Ovary (tissue), 3 donors: ENCODE measurements at regions not wholly inside any gene's neighbourhood (a gene's known extent, or its start where the extent isn't known, plus 50 kb on each side); places are given as distances from the start of the nearest gene placed in this dataset.

Experiments used
- CTCF ChIP-seq, 3 donors: fragments of 450-650 bp in 2 of 3; fragments of 200-600 bp in 1 of 3; IDR thresholded peaks; one replicate each; pipeline versions ENCODE4 v1.5.1 to v1.8.0; 2016 to 2022; ENCODE audit warnings: antibody characterized with exemption in 3 of 3, mild to moderate bottlenecking in 1 of 3
- EP300 ChIP-seq: sonication (generic); formaldehyde crosslinking; IDR thresholded peaks from one replicate; pipeline ENCODE4 v1.6.1; 2017; ENCODE audit warnings: antibody characterized with exemption
- POLR2A ChIP-seq: fragments of 450-650 bp; IDR thresholded peaks from one replicate; pipeline ENCODE4 v1.6.1; 2017; ENCODE audit warnings: antibody characterized with exemption, mild to moderate bottlenecking, moderate library complexity
- donor health status: DM: no; HTN: no; CAD: no.

GRCh38 chr5:167577616-167578015 is 713.8 kb upstream of the WWC1 start:
- TF ChIP-seq POLR2A: no peak
- no peak for TF ChIP-seq CTCF (IDR thresholded peaks at IDR 0.05)
- TF ChIP-seq EP300: no peak
